OCI-LY7 (cell line): ENCODE measurements at regions not wholly inside any gene's neighbourhood (a gene's known extent, or its start where the extent isn't known, plus 50 kb on each side); places are given as distances from the start of the nearest gene placed in this dataset.

ENCODE experiments used
- BruUV-seq: library from RNA; stranded (reverse); fragments of 400-500 nt; replicated peaks from 2 replicates; lab custom pipeline; 2021; lab: Mats Ljungman, UMichigan
- CTCF ChIA-PET: fragments of 300-600 bp; sonication (Branson Sonifier 250); formaldehyde crosslinking; loops from one replicate; lab custom pipeline; 2022; ENCODE audit warnings: antibody characterized with exemption; ENCODE audit not compliant: unreplicated experiment; lab: Charles Lee
- POLR2A ChIA-PET: fragments of 300-600 bp; sonication (Branson Sonifier 250); formaldehyde crosslinking; loops from one replicate; lab custom pipeline; 2022; ENCODE audit warnings: antibody characterized with exemption; lab: Charles Lee
- DNase-seq: peaks from one replicate; pipeline ENCODE4 v3.0.0-alpha.2; 2015; ENCODE audit warnings: low spot score
- H2AFZ ChIP-seq: fragments of 200-600 bp; sonication (generic), shearing (Covaris generic); 2 replicates; pipeline ENCODE4 v1.6.1; 2014; ENCODE audit warnings: mild to moderate bottlenecking, antibody characterized with exemption, low read length, moderate library complexity
- H3K27ac ChIP-seq: fragments of 200-600 bp; sonication (generic); 2 replicates; pipeline ENCODE4 v1.5.1; 2014; ENCODE audit warnings: mixed run types, low read depth, mild to moderate bottlenecking, moderate library complexity, low read length, inconsistent platforms; ENCODE audit not compliant: poor library complexity, severe bottlenecking
- H3K36me3 ChIP-seq: fragments of 200-600 bp; sonication (generic); 2 replicates; pipeline ENCODE4 v1.6.1; 2014; ENCODE audit warnings: mild to moderate bottlenecking, antibody characterized with exemption, low read length, moderate library complexity, mixed read lengths; ENCODE audit not compliant: insufficient read depth
- H3K4me1 ChIP-seq: fragments of 200-600 bp; sonication (generic); 2 replicates; pipeline ENCODE4 v1.5.1; 2014; ENCODE audit warnings: mild to moderate bottlenecking, low read length; ENCODE audit not compliant: insufficient read depth, poor library complexity, severe bottlenecking
- H3K4me2 ChIP-seq: fragments of 200-600 bp; sonication (generic); 2 replicates; pipeline ENCODE4 v1.6.1; 2014; ENCODE audit warnings: mild to moderate bottlenecking, low read length
- H3K4me3 ChIP-seq: fragments of 200-600 bp; sonication (generic); 2 replicates; pipeline ENCODE4 v1.5.1; 2014; ENCODE audit warnings: mild to moderate bottlenecking, low read depth, low read length; ENCODE audit not compliant: poor library complexity, severe bottlenecking
- H3K79me2 ChIP-seq: fragments of 200-600 bp; sonication (generic); 2 replicates; pipeline ENCODE4 v1.6.1; 2016; ENCODE audit warnings: low read depth, mild to moderate bottlenecking, low read length, moderate library complexity, mixed read lengths; ENCODE audit not compliant: insufficient read depth
- H3K9me2 ChIP-seq: fragments of 200-600 bp; sonication (generic); 2 replicates; pipeline ENCODE4 v1.6.1; 2016; ENCODE audit warnings: mild to moderate bottlenecking, low read length, mixed read lengths; ENCODE audit not compliant: insufficient read depth
- H3K9me3 ChIP-seq: fragments of 200-600 bp; sonication (generic); 2 replicates; pipeline ENCODE4 v1.6.1; 2014; ENCODE audit warnings: mild to moderate bottlenecking, mixed run types, low read length, mixed read lengths
- H4K20me1 ChIP-seq: fragments of 200-600 bp; sonication (generic); 2 replicates; pipeline ENCODE4 v1.6.1; 2014; ENCODE audit warnings: mild to moderate bottlenecking, antibody characterized with exemption, low read length, moderate library complexity, mixed read lengths; ENCODE audit not compliant: insufficient read depth
- CTCF ChIP-seq: fragments of 200-600 bp; sonication (generic); conservative IDR thresholded peaks from 2 replicates; pipeline ENCODE4 v1.5.1; 2014; ENCODE audit warnings: mild to moderate bottlenecking, antibody characterized with exemption, low read length, moderate library complexity, mixed read lengths
- EZH2phosphoT487 ChIP-seq: fragments of 200-600 bp; sonication (generic); IDR thresholded peaks from 2 replicates; pipeline ENCODE4 v1.6.1; 2018; ENCODE audit warnings: low read depth, borderline replicate concordance, mild to moderate bottlenecking, mixed run types, antibody characterized with exemption, low read length, moderate library complexity, mixed read lengths
- intact Hi-C: fragments of 100-400 bp; cut with micrococcal nuclease; formaldehyde crosslinking; loops from one replicate; pipeline ENCODE4 v1.10.0; 2022; ENCODE audit not compliant: unreplicated experiment

- no peaks in the 10 kb centered on the region for H3K9me2 ChIP-seq
- H4K20me1 ChIP-seq, result no peaks in the 10 kb centered on the region
- no TSS peak for BruUV-seq
- no peaks in the 10 kb centered on the region for H3K9me3 ChIP-seq
- H3K27ac ChIP-seq, result no peak overlapping the region
- ChIA-PET CTCF (no interaction called here), POLR2A (no interaction called here)
- intact Hi-C loops, result no loop called here
- H3K79me2 ChIP-seq, result no peaks in the 10 kb centered on the region
- no peaks in the 10 kb centered on the region for H3K4me1 ChIP-seq
- H2AFZ ChIP-seq, result no peak overlapping the region
- H3K36me3 ChIP-seq, result no peaks in the 10 kb centered on the region
- no peak for TF ChIP-seq CTCF
- TF ChIP-seq EZH2phosphoT487, result no peak
- no peak overlapping the region for H3K4me3 ChIP-seq
- DNase-seq, result no peak
- H3K4me2 ChIP-seq, result no peak overlapping the region
Measured at GRCh38 chr2:142718576-142719155, 158.8 kb upstream of the KYNU start.

- POLR2A ChIA-PET, result no interaction called here
- no peaks in the 10 kb centered on the region for H3K9me3 ChIP-seq
- no peaks in the 10 kb centered on the region for H3K9me2 ChIP-seq
- H2AFZ ChIP-seq, result no peak overlapping the region
- no peak for DNase-seq
- no peaks in the 10 kb centered on the region for H4K20me1 ChIP-seq
- no peaks in the 10 kb centered on the region for H3K4me1 ChIP-seq
- BruUV-seq, result no TSS peak
- intact Hi-C loops, result no loop called here
- CTCF ChIA-PET, result no interaction called here
- no peak overlapping the region for H3K4me3 ChIP-seq
- no peaks in the 10 kb centered on the region for H3K79me2 ChIP-seq
- no peak overlapping the region for H3K4me2 ChIP-seq
- no peak overlapping the region for H3K27ac ChIP-seq
- no peaks in the 10 kb centered on the region for H3K36me3 ChIP-seq
- no peak for TF ChIP-seq CTCF
- TF ChIP-seq EZH2phosphoT487, result no peak
Measured at GRCh38 chr2:142716463-142717242, 160.8 kb upstream of the KYNU start.

- Histone ChIP-seq H2AFZ (no peak overlapping the region), H3K4me3 (no peak overlapping the region), H3K79me2 (no peaks in the 10 kb centered on the region), H3K36me3 (no peaks in the 10 kb centered on the region), H3K9me3 (no peaks in the 10 kb centered on the region), H3K9me2 (no peaks in the 10 kb centered on the region), H3K4me1 (no peaks in the 10 kb centered on the region), H4K20me1 (no peaks in the 10 kb centered on the region), H3K4me2 (no peak overlapping the region), H3K27ac (no peak overlapping the region)
- BruUV-seq, result no TSS peak
- TF ChIP-seq CTCF, result no peak
- TF ChIP-seq EZH2phosphoT487, result no peak
- intact Hi-C loops, result no loop called here
- ChIA-PET CTCF (no interaction called here), POLR2A (no interaction called here)
- DNase-seq, result no peak
Measured at GRCh38 chr2:142714600-142714999, 162.9 kb upstream of the KYNU start.
